Osteoblast (primary cell): ENCODE measurements at regions not wholly inside any gene's neighbourhood (a gene's known extent, or its start where the extent isn't known, plus 50 kb on each side); places are given as distances from the start of the nearest gene placed in this dataset.

ENCODE experiments used
- DNase-seq: peaks from one replicate; pipeline ENCODE4 v3.0.0; 2011; ENCODE audit warnings: low spot score, mixed read lengths; ENCODE audit not compliant: insufficient read length; ENCODE audit errors: missing footprints
- H2AFZ ChIP-seq: 2 replicates; pipeline ENCODE4 v1.6.0; 2011; ENCODE audit warnings: mild to moderate bottlenecking, low read length
- H3K27ac ChIP-seq: 2 replicates; pipeline ENCODE4 v1.5.1; 2011; ENCODE audit warnings: mild to moderate bottlenecking, low read depth, low read length, moderate library complexity
- H3K27me3 ChIP-seq: 2 replicates; pipeline ENCODE4 v1.6.0; 2012; ENCODE audit warnings: mild to moderate bottlenecking, control low read depth, inconsistent platforms, low read length, moderate library complexity; ENCODE audit not compliant: insufficient read depth
- H3K36me3 ChIP-seq: 2 replicates; pipeline ENCODE4 v1.5.1; 2011; ENCODE audit warnings: mild to moderate bottlenecking, low read length, control low read depth, moderate library complexity; ENCODE audit not compliant: insufficient read depth
- H3K4me1 ChIP-seq: 2 replicates; pipeline ENCODE4 v1.5.1; 2011; ENCODE audit warnings: mild to moderate bottlenecking, low read length, control low read depth, moderate library complexity; ENCODE audit not compliant: insufficient read depth
- H3K4me2 ChIP-seq: 2 replicates; pipeline ENCODE4 v1.6.0; 2011; ENCODE audit warnings: mild to moderate bottlenecking, low read length; ENCODE audit not compliant: insufficient read depth
- H3K4me3 ChIP-seq: fragments of 200-600 bp; sonication (generic); 3 replicates; pipeline ENCODE4 v1.5.1; 2012; ENCODE audit warnings: mild to moderate bottlenecking, low read length, inconsistent platforms; ENCODE audit not compliant: insufficient read depth
- H3K79me2 ChIP-seq: 2 replicates; pipeline ENCODE4 v1.6.0; 2012; ENCODE audit warnings: mild to moderate bottlenecking, low read length, control low read depth, inconsistent platforms; ENCODE audit not compliant: insufficient read depth
- H3K9me3 ChIP-seq: 2 replicates; pipeline ENCODE4 v1.5.1; 2011; ENCODE audit warnings: low read depth, low read length, control low read depth
- H4K20me1 ChIP-seq: 2 replicates; pipeline ENCODE4 v1.6.0; 2012; ENCODE audit warnings: mild to moderate bottlenecking, low read length, control low read depth; ENCODE audit not compliant: insufficient read depth
- CTCF ChIP-seq: IDR thresholded peaks from 2 replicates; pipeline ENCODE4 v1.5.1; 2011; ENCODE audit warnings: mild to moderate bottlenecking, low read depth, low read length, moderate library complexity; ENCODE audit errors: extremely low read depth

GRCh38 chr15:58279654-58280053 is 141.5 kb downstream of the AQP9 start:
- no peak overlapping the region for H2AFZ ChIP-seq
- no peaks in the 10 kb centered on the region for H3K36me3 ChIP-seq
- peaks cover 31% of the 10 kb centered on the region for H3K27me3 ChIP-seq
- no peaks in the 10 kb centered on the region for H3K79me2 ChIP-seq
- no peak overlapping the region for H3K27ac ChIP-seq
- H3K4me2 ChIP-seq, result no peak overlapping the region
- H3K4me3 ChIP-seq, result no peak overlapping the region
- no peaks in the 10 kb centered on the region for H3K4me1 ChIP-seq
- no peaks in the 10 kb centered on the region for H4K20me1 ChIP-seq
- DNase-seq, result no peak
- H3K9me3 ChIP-seq, result no peaks in the 10 kb centered on the region
- TF ChIP-seq CTCF, result no peak

- Histone ChIP-seq H2AFZ (no peak overlapping the region), H4K20me1 (no peaks in the 10 kb centered on the region), H3K9me3 (no peaks in the 10 kb centered on the region), H3K4me3 (no peak overlapping the region), H3K27ac (no peak overlapping the region), H3K36me3 (no peaks in the 10 kb centered on the region), H3K79me2 (no peaks in the 10 kb centered on the region), H3K27me3 (peaks cover 31% of the 10 kb centered on the region), H3K4me2 (no peak overlapping the region), H3K4me1 (no peaks in the 10 kb centered on the region)
- no peak for TF ChIP-seq CTCF
- DNase-seq, result no peak
Measured at GRCh38 chr15:58282060-58282708, 144.0 kb downstream of the AQP9 start.

- no peak for TF ChIP-seq CTCF
- H2AFZ ChIP-seq, result no peak overlapping the region
- H3K4me3 ChIP-seq, result no peak overlapping the region
- no peaks in the 10 kb centered on the region for H3K79me2 ChIP-seq
- H3K36me3 ChIP-seq, result no peaks in the 10 kb centered on the region
- DNase-seq, result no peak
- H3K27ac ChIP-seq, result no peak overlapping the region
- H3K9me3 ChIP-seq, result no peaks in the 10 kb centered on the region
- no peaks in the 10 kb centered on the region for H3K4me1 ChIP-seq
- H3K27me3 ChIP-seq, result peaks cover 27% of the 10 kb centered on the region
- H3K4me2 ChIP-seq, result no peak overlapping the region
- no peaks in the 10 kb centered on the region for H4K20me1 ChIP-seq
Measured at GRCh38 chr15:58283302-58283701, 145.1 kb downstream of the AQP9 start.

- no peaks in the 10 kb centered on the region for H3K36me3 ChIP-seq
- no peaks in the 10 kb centered on the region for H3K9me3 ChIP-seq
- no peaks in the 10 kb centered on the region for H4K20me1 ChIP-seq
- H3K27ac ChIP-seq, result no peak overlapping the region
- H3K79me2 ChIP-seq, result no peaks in the 10 kb centered on the region
- H3K4me2 ChIP-seq, result no peak overlapping the region
- DNase-seq, result no peak
- H3K27me3 ChIP-seq, result peaks cover 17% of the 10 kb centered on the region
- no peak overlapping the region for H2AFZ ChIP-seq
- no peak for TF ChIP-seq CTCF
- no peaks in the 10 kb centered on the region for H3K4me1 ChIP-seq
- H3K4me3 ChIP-seq, result no peak overlapping the region
Measured at GRCh38 chr15:58284293-58284692, 146.1 kb downstream of the AQP9 start.
